HepG2 (cell line): ENCODE measurements at regions not wholly inside any gene's neighbourhood (a gene's known extent, or its start where the extent isn't known, plus 50 kb on each side); places are given as distances from the start of the nearest gene placed in this dataset.

ENCODE experiments used
- ATAC-seq: fragments of 200-7000 bp; cut with Tn5 transposase; 3 replicates; pipeline ENCODE4 v1.9.1; 2020; ENCODE audit warnings: mild to moderate bottlenecking, moderate library complexity
- BruUV-seq: library from RNA; stranded (reverse); fragments of 400-500 nt; replicated peaks from 2 replicates; lab custom pipeline; 2021; lab: Mats Ljungman, UMichigan
- CTCF ChIA-PET: fragments of 300-600 bp; formaldehyde crosslinking; extraction: SDS; loops from one replicate; lab custom pipeline; 2021; ENCODE audit warnings: low total read pairs, inconsistent platforms, low intra/inter-chr PET ratio; lab: Yijun Ruan, JAX
- POLR2A ChIA-PET: fragments of 350-600 bp; sonication (Branson Sonifier 250); formaldehyde crosslinking; loops from one replicate; lab custom pipeline; 2020; ENCODE audit warnings: antibody characterized with exemption, inconsistent platforms; lab: Yijun Ruan, JAX
- DNase-seq: peaks from one replicate; pipeline ENCODE4 v3.0.0-alpha.2; 2015; ENCODE audit warnings: low spot score
- FAIRE-seq: peaks from 3 replicates; lab custom pipeline; 2011; peaks lifted over from hg19 to GRCh38; lab: Jason Lieb, UNC
- H2AFZ ChIP-seq: one replicate; pipeline ENCODE4 v1.6.1; 2011; ENCODE audit warnings: low read length, inconsistent platforms
- H3K27ac ChIP-seq: fragments of 300-600 bp; 3 replicates; pipeline ENCODE4 v1.8.0; 2011; ENCODE audit warnings: mixed run types, mild to moderate bottlenecking, mixed read lengths, low read length, inconsistent platforms; ENCODE audit not compliant: insufficient read depth; ENCODE audit errors: extremely low read length
- H3K27me3 ChIP-seq, 2 experiments: fragments of 200-600 bp in 1 of 2; 2 replicates in 1 of 2; 3 replicates in 1 of 2; pipeline versions ENCODE4 v1.6.0 to v1.8.0; 2011; ENCODE audit warnings: low read length in 2 of 2, mild to moderate bottlenecking in 2 of 2, moderate library complexity in 2 of 2, inconsistent platforms in 1 of 2; ENCODE audit not compliant: insufficient read depth in 2 of 2, control insufficient read depth in 1 of 2
- H3K36me3 ChIP-seq, 2 experiments: fragments of 200-600 bp in 1 of 2; replicated peaks in 1 of 2; 2 replicates in 1 of 2; 3 replicates in 1 of 2; pipeline versions ENCODE4 v1.5.1 to v1.8.0; 2011; ENCODE audit warnings: low read length in 2 of 2, inconsistent platforms in 1 of 2; ENCODE audit not compliant: insufficient read depth in 2 of 2, control insufficient read depth in 1 of 2
- H3K4me1 ChIP-seq: 2 replicates; pipeline ENCODE4 v1.5.1; 2012; ENCODE audit warnings: low read length, inconsistent platforms; ENCODE audit not compliant: insufficient read depth
- H3K4me2 ChIP-seq: 2 replicates; pipeline ENCODE4 v1.6.0; 2011; ENCODE audit warnings: low read depth, low read length, inconsistent platforms
- H3K4me3 ChIP-seq, 3 experiments: fragments of 200-600 bp in 1 of 3; sonication (generic), shearing (Covaris generic) in 1 of 3; replicated peaks in 1 of 3; 2 replicates each; pipeline ENCODE4 v1.5.1; 2011 to 2016; ENCODE audit warnings: low read length in 3 of 3, inconsistent platforms in 2 of 3, low read depth in 2 of 3, mild to moderate bottlenecking in 2 of 3, control low read depth in 1 of 3, mixed read lengths in 1 of 3; ENCODE audit not compliant: insufficient read depth in 1 of 3
- H3K79me2 ChIP-seq: one replicate; pipeline ENCODE4 v1.6.1; 2011; ENCODE audit warnings: low read length, inconsistent platforms; ENCODE audit not compliant: insufficient read depth
- H3K9ac ChIP-seq: 2 replicates; pipeline ENCODE4 v1.6.0; 2011; ENCODE audit warnings: mild to moderate bottlenecking, low read depth, low read length, inconsistent platforms; ENCODE audit not compliant: insufficient read depth
- H3K9me3 ChIP-seq: 2 replicates; pipeline ENCODE4 v1.5.1; 2012; ENCODE audit warnings: mild to moderate bottlenecking, low read length
- H4K20me1 ChIP-seq: 2 replicates; pipeline ENCODE4 v1.6.0; 2011; ENCODE audit warnings: inconsistent platforms, mild to moderate bottlenecking, low read length, moderate library complexity; ENCODE audit not compliant: insufficient read depth
- AGO1 ChIP-seq: fragments of 200-400 bp; formaldehyde crosslinking; IDR thresholded peaks from 2 replicates; pipeline ENCODE4 v1.6.1; 2017; ENCODE audit warnings: mild to moderate bottlenecking, low read depth, low read length, moderate library complexity; ENCODE audit not compliant: poor library complexity, severe bottlenecking
- CHCHD3 ChIP-seq: sonication (generic); formaldehyde crosslinking; IDR thresholded peaks from 2 replicates; pipeline ENCODE4 v1.8.0; 2022; ENCODE audit warnings: mild to moderate bottlenecking, missing genetic modification reagents, moderate library complexity
- CSRNP1 ChIP-seq: sonication (generic); formaldehyde crosslinking; IDR thresholded peaks from 2 replicates; pipeline ENCODE4 v1.8.1; 2023; ENCODE audit warnings: mild to moderate bottlenecking, missing genetic modification reagents
- GFI1 ChIP-seq: sonication (generic); formaldehyde crosslinking; IDR thresholded peaks from 2 replicates; pipeline ENCODE4 v1.5.0; 2020; ENCODE audit warnings: missing genetic modification reagents, mild to moderate bottlenecking, borderline replicate concordance
- RBFOX2 ChIP-seq: fragments of 200-400 bp; formaldehyde crosslinking; IDR thresholded peaks from 2 replicates; pipeline ENCODE4 v1.6.1; 2017; ENCODE audit warnings: low read depth, mild to moderate bottlenecking, low read length
- SMYD3 ChIP-seq: sonication (generic); formaldehyde crosslinking; IDR thresholded peaks from 2 replicates; pipeline ENCODE4 v1.8.1; 2023; ENCODE audit warnings: mild to moderate bottlenecking, missing genetic modification reagents
- SRF ChIP-seq: IDR thresholded peaks from 2 replicates; pipeline ENCODE4 v1.6.1; 2011; ENCODE audit warnings: mild to moderate bottlenecking, low read depth, low read length, moderate library complexity
- THAP9 ChIP-seq: sonication (generic); formaldehyde crosslinking; IDR thresholded peaks from 2 replicates; pipeline ENCODE4; 2020; ENCODE audit warnings: missing genetic modification reagents, mild to moderate bottlenecking, borderline replicate concordance
- ZBTB34 ChIP-seq: sonication (generic); formaldehyde crosslinking; IDR thresholded peaks from 2 replicates; pipeline ENCODE4 v1.8.0; 2022; ENCODE audit warnings: mild to moderate bottlenecking, missing genetic modification reagents
- ZNF644 ChIP-seq: IDR thresholded peaks from 2 replicates; pipeline ENCODE4 v1.6.1; 2016; ENCODE audit warnings: low read depth
- ZNF850 ChIP-seq: sonication (generic); formaldehyde crosslinking; conservative IDR thresholded peaks from 2 replicates; pipeline ENCODE4 v1.9.0; 2021; ENCODE audit warnings: mild to moderate bottlenecking, missing genetic modification reagents
- WGBS: methylation state at CpG from one replicate; pipeline ENCODE4 v1.1.6; 2017; ENCODE audit warnings: low lambda C conversion rate; 5-methylcytosine and 5-hydroxymethylcytosine counted together
- in situ Hi-C: cut with HindIII; loops from 2 replicates; pipeline ENCODE4 v1.10.0; 2017; ENCODE audit warnings: low pct_unique_long_range_greater_than_20kb; ENCODE audit not compliant: extremely low pct_ligation_motif_present
- intact Hi-C: fragments of 100-400 bp; cut with micrococcal nuclease; formaldehyde crosslinking; loops from one replicate; pipeline ENCODE4 v1.10.0; 2022; ENCODE audit not compliant: unreplicated experiment

GRCh38 chr13:31591642-31592233 is 147.6 kb upstream of the RXFP2 start:
- Histone ChIP-seq H4K20me1 (no peaks in the 10 kb centered on the region), H3K79me2 (no peaks in the 10 kb centered on the region), H3K36me3 (no peaks in the 10 kb centered on the region), H3K27ac (no peak overlapping the region), H2AFZ (no peak overlapping the region), H3K9ac (no peak overlapping the region), H3K4me2 (no peak overlapping the region), H3K4me1 (no peaks in the 10 kb centered on the region), H3K4me3 (no peak overlapping the region), H3K27me3 (peaks cover 0 to 2% of the 10 kb centered on the region in 2 experiments; a peak in 1 of 5 replicates), H3K9me3 (no peaks in the 10 kb centered on the region)
- DNase-seq (no peak), FAIRE-seq (no peak), ATAC-seq (no peak)
- ChIA-PET POLR2A (no interaction called here), CTCF (no interaction called here)
- BruUV-seq, result no TSS peak
- TF ChIP-seq GFI1 (CRISPR knock-in tag) (no peak), ZNF644 (no peak), ZNF850 (no peak), SMYD3 (no peak), AGO1 (no peak), ZBTB34 (CRISPR knock-in tag) (no peak), SRF (no peak), CHCHD3 (CRISPR knock-in tag) (no peak), CSRNP1 (CRISPR knock-in tag) (no peak), RBFOX2 (no peak), THAP9 (CRISPR knock-in tag) (no peak)
- 2% methylated on average over 4 of the region's 4 CpGs for WGBS
- in situ Hi-C loops, result no loop called here
- intact Hi-C loops, result no loop called here
